ENCODE measurements at regions not wholly inside any gene's neighbourhood (a gene's known extent, or its start where the extent isn't known, plus 50 kb on each side); places are given as distances from the start of the nearest gene placed in this dataset.

GRCh38 chr5:5542654-5543053 lies 120.2 kb downstream of the ICE1 start:
- no peaks in the 10 kb centered on the region for H3K36me3 ChIP-seq
- no peak overlapping the region for H3K27ac ChIP-seq
- H3K4me1 ChIP-seq (ENCODE audit: low read depth), result no peaks in the 10 kb centered on the region
- TF ChIP-seq, protein P1, sequence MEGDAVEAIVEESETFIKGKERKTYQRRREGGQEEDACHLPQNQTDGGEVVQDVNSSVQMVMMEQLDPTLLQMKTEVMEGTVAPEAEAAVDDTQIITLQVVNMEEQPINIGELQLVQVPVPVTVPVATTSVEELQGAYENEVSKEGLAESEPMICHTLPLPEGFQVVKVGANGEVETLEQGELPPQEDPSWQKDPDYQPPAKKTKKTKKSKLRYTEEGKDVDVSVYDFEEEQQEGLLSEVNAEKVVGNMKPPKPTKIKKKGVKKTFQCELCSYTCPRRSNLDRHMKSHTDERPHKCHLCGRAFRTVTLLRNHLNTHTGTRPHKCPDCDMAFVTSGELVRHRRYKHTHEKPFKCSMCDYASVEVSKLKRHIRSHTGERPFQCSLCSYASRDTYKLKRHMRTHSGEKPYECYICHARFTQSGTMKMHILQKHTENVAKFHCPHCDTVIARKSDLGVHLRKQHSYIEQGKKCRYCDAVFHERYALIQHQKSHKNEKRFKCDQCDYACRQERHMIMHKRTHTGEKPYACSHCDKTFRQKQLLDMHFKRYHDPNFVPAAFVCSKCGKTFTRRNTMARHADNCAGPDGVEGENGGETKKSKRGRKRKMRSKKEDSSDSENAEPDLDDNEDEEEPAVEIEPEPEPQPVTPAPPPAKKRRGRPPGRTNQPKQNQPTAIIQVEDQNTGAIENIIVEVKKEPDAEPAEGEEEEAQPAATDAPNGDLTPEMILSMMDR (IDR thresholded peaks at IDR 0.05; ENCODE audit: low read depth, low read length), result no peak
- H3K9me3 ChIP-seq (ENCODE audit: low read depth), result no peaks in the 10 kb centered on the region
- no peak overlapping the region for H3K4me3 ChIP-seq
- no peak for DNase-seq (ENCODE audit: low read depth in 1 of 2, low spot score in 1 of 2)
- no peaks in the 10 kb centered on the region for H3K27me3 ChIP-seq

DNA sequence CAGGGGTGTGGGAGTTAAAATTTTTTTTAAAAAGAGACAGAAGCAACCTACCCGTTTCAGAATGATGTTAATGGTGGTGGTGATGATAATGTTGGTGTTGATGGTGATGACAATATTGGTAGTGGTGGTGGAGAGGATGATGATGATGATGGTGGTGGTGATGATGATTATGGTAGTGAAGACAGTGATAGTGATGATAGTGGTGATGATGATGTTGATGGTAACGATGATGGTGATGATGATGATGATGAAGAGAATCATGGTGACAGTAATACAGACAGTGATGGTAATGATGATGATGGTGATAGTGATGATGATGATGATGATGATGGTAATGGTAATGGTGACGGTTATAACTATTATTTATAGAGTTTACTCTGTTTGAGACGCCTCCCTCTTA lies 117.6 kb downstream of the ICE1 start:
- TF ChIP-seq, protein P1 (IDR thresholded peaks at IDR 0.05; ENCODE audit: low read depth, low read length), result no peak
- Histone ChIP-seq H3K9me3 (ENCODE audit: low read depth) (no peaks in the 10 kb centered on the region), H3K36me3 (no peaks in the 10 kb centered on the region), H3K27ac (no peak overlapping the region), H3K4me3 (no peak overlapping the region), H3K4me1 (ENCODE audit: low read depth) (no peaks in the 10 kb centered on the region), H3K27me3 (no peaks in the 10 kb centered on the region)
- DNase-seq (ENCODE audit: low read depth in 1 of 2, low spot score in 1 of 2), result no peak

Data from cardiac muscle cell (in vitro differentiated cells and primary cell).